GM21515 (cell line): ENCODE measurements at regions not wholly inside any gene's neighbourhood (a gene's known extent, or its start where the extent isn't known, plus 50 kb on each side); places are given as distances from the start of the nearest gene placed in this dataset.
A peak's percentile ranks its signal among the peaks of the same experiment; 100 is the strongest.

Source experiments
- ATAC-seq: cut with Tn5 transposase; IDR thresholded peaks from one replicate; pipeline ENCODE4 v1.9.1; 2021; ENCODE audit not compliant: unreplicated experiment

- ATAC-seq: no peak
Measured at GRCh38 chr2:57550912-57551311, 495.7 kb upstream of the VRK2 start.

GRCh38 chr2:57552885-57553284, 493.7 kb upstream of the VRK2 start:
- no peak for ATAC-seq

GRCh38 chr2:57554348-57554747, 492.3 kb upstream of the VRK2 start:
- no peak for ATAC-seq

GRCh38 chr2:57558312-57558711, 488.3 kb upstream of the VRK2 start:
- ATAC-seq: no peak

GRCh38 chr2:57562495-57562894, 484.1 kb upstream of the VRK2 start:
- ATAC-seq: no peak

- no peak for ATAC-seq
Measured at GRCh38 chr2:57563015-57563414, 483.6 kb upstream of the VRK2 start.

GRCh38 chr2:57567245-57567644, 479.4 kb upstream of the VRK2 start:
- ATAC-seq: no peak

- no peak for ATAC-seq
Measured at GRCh38 chr2:57569396-57569795, 477.2 kb upstream of the VRK2 start.

GRCh38 chr2:57570961-57571360, 475.6 kb upstream of the VRK2 start:
- ATAC-seq: peak; percentile 53

GRCh38 chr2:57575700-57576268, 470.8 kb upstream of the VRK2 start:
- ATAC-seq: no peak

GRCh38 chr2:57576983-57577382, 469.6 kb upstream of the VRK2 start:
- ATAC-seq: no peak

GRCh38 chr2:57597940-57598339, 448.7 kb upstream of the VRK2 start:
- ATAC-seq: no peak

- no peak for ATAC-seq
Measured at GRCh38 chr2:57598551-57598950, 448.1 kb upstream of the VRK2 start.

GRCh38 chr2:57602733-57603132, 443.9 kb upstream of the VRK2 start:
- no peak for ATAC-seq

GRCh38 chr2:57614988-57615387, 431.6 kb upstream of the VRK2 start:
- no peak for ATAC-seq

- ATAC-seq: no peak
Measured at GRCh38 chr2:57615855-57616556, 430.6 kb upstream of the VRK2 start.

- ATAC-seq: no peak
Measured at GRCh38 chr2:57617318-57617717, 429.3 kb upstream of the VRK2 start.

GRCh38 chr2:57621122-57621663, 425.4 kb upstream of the VRK2 start:
- no peak for ATAC-seq

- ATAC-seq: no peak
Measured at GRCh38 chr2:57622009-57622408, 424.6 kb upstream of the VRK2 start.

- ATAC-seq: no peak
Measured at GRCh38 chr2:57656198-57656597, 390.4 kb upstream of the VRK2 start.

GRCh38 chr2:57669570-57669969, 377.0 kb upstream of the VRK2 start:
- no peak for ATAC-seq

GRCh38 chr2:57674025-57674424, 372.6 kb upstream of the VRK2 start:
- no peak for ATAC-seq

- ATAC-seq: no peak
Measured at GRCh38 chr2:57674743-57675142, 371.9 kb upstream of the VRK2 start.
